Liver (tissue), 8 donors: ENCODE measurements at regions not wholly inside any gene's neighbourhood (a gene's known extent, or its start where the extent isn't known, plus 50 kb on each side); places are given as distances from the start of the nearest gene placed in this dataset.
"Not testable (repeated sequence)": the region's sequence is repeated elsewhere in the genome, so short reads cannot be mapped to it uniquely, and the experiment has no call there.

ENCODE experiments used
- DNase-seq: peaks from one replicate; pipeline ENCODE4 v3.0.0-alpha.2; 2017; ENCODE audit warnings: low spot score
- H3K27ac ChIP-seq, 2 donors: one replicate each; pipeline ENCODE4 v1.7.0; 2013; ENCODE audit warnings: inconsistent platforms in 2 of 2, low read length in 2 of 2, control low read depth in 1 of 2, low read depth in 1 of 2, mild to moderate bottlenecking in 1 of 2
- H3K27me3 ChIP-seq, 4 donors: one replicate each; pipeline versions ENCODE4 v1.6.1 to v1.7.0; 2013; ENCODE audit warnings: low read length in 3 of 4, inconsistent platforms in 1 of 4, mild to moderate bottlenecking in 1 of 4, moderate library complexity in 1 of 4; ENCODE audit not compliant: control insufficient read depth in 4 of 4, insufficient read depth in 4 of 4
- H3K36me3 ChIP-seq, 4 donors: one replicate each; pipeline versions ENCODE4 v1.6.1 to v1.7.0; 2013; ENCODE audit warnings: low read length in 3 of 4, mild to moderate bottlenecking in 3 of 4, low read depth in 1 of 4, moderate library complexity in 1 of 4; ENCODE audit not compliant: control insufficient read depth in 4 of 4, insufficient read depth in 3 of 4
- H3K4me1 ChIP-seq, 4 donors: one replicate each; pipeline versions ENCODE4 v1.6.1 to v1.7.0; 2013; ENCODE audit warnings: low read length in 3 of 4, mild to moderate bottlenecking in 3 of 4, moderate library complexity in 1 of 4; ENCODE audit not compliant: control insufficient read depth in 4 of 4, insufficient read depth in 4 of 4
- H3K4me3 ChIP-seq, 3 donors: one replicate each; pipeline versions ENCODE4 v1.6.1 to v1.7.0; 2013; ENCODE audit warnings: low read length in 3 of 3, control low read depth in 1 of 3, low read depth in 1 of 3, mild to moderate bottlenecking in 1 of 3
- H3K9ac ChIP-seq, 2 donors: one replicate each; pipeline ENCODE4 v1.7.0; 2013; ENCODE audit warnings: low read length in 2 of 2, mild to moderate bottlenecking in 2 of 2, moderate library complexity in 2 of 2, control low read depth in 1 of 2, low read depth in 1 of 2
- H3K9me3 ChIP-seq, 4 donors: one replicate each; pipeline versions ENCODE4 v1.6.1 to v1.7.0; 2013; ENCODE audit warnings: low read length in 3 of 4; ENCODE audit not compliant: control insufficient read depth in 4 of 4
- CTCF ChIP-seq: fragments of 150-350 bp; IDR thresholded peaks from 2 replicates; pipeline ENCODE4 v1.5.1; 2017; ENCODE audit warnings: improper control_type of control experiment, low read depth, low read length; ENCODE audit not compliant: missing input control
- EGR1 ChIP-seq, 2 donors: IDR thresholded peaks; 2 replicates each; pipeline ENCODE4 v1.6.1; 2016 to 2018; ENCODE audit warnings: antibody characterized with exemption in 2 of 2, low read depth in 2 of 2
- FOXA1 ChIP-seq: IDR thresholded peaks from 2 replicates; pipeline ENCODE4 v1.6.1; 2016; ENCODE audit warnings: antibody characterized with exemption
- FOXA2 ChIP-seq: IDR thresholded peaks from 2 replicates; pipeline ENCODE4 v1.6.1; 2016; ENCODE audit warnings: antibody characterized with exemption
- GABPA ChIP-seq, 2 donors: IDR thresholded peaks in 1 of 2; conservative IDR thresholded peaks in 1 of 2; 2 replicates each; pipeline ENCODE4 v1.6.1; 2016; ENCODE audit warnings: antibody characterized with exemption in 2 of 2, mild to moderate bottlenecking in 1 of 2, moderate library complexity in 1 of 2
- HNF4A ChIP-seq, 2 donors: conservative IDR thresholded peaks; 2 replicates each; pipeline ENCODE4 v1.6.1; 2016; ENCODE audit warnings: antibody characterized with exemption in 2 of 2, mild to moderate bottlenecking in 2 of 2
- HNF4G ChIP-seq: IDR thresholded peaks from 2 replicates; pipeline ENCODE4 v1.6.1; 2016; ENCODE audit warnings: antibody characterized with exemption
- JUND ChIP-seq, 2 donors: IDR thresholded peaks; 2 replicates each; pipeline ENCODE4 v1.6.1; 2016; ENCODE audit warnings: antibody characterized with exemption in 2 of 2
- NR2F2 ChIP-seq: IDR thresholded peaks from 2 replicates; pipeline ENCODE4 v1.6.1; 2016; ENCODE audit warnings: antibody characterized with exemption
- SP1 ChIP-seq: IDR thresholded peaks from 2 replicates; pipeline ENCODE4 v1.6.1; 2018; ENCODE audit warnings: antibody characterized with exemption, mild to moderate bottlenecking
- YY1 ChIP-seq: IDR thresholded peaks from 2 replicates; pipeline ENCODE4 v1.6.1; 2016; ENCODE audit warnings: antibody characterized with exemption, mild to moderate bottlenecking
- WGBS: extraction: QIAGEN DNeasy Blood & Tissue Kit; methylation state at CpG from one replicate; pipeline ENCODE4 v1.1.7; 2013; 5-methylcytosine and 5-hydroxymethylcytosine counted together
- TF ChIP-seq, protein P1 (sequence below): IDR thresholded peaks from 2 replicates; pipeline ENCODE4 v1.6.1; 2016; ENCODE audit warnings: antibody characterized with exemption, mild to moderate bottlenecking
- TF ChIP-seq, protein P2 (sequence below): IDR thresholded peaks from 2 replicates; pipeline ENCODE4 v1.6.1; 2016; ENCODE audit warnings: antibody characterized with exemption
- TF ChIP-seq, protein P3 (sequence below): IDR thresholded peaks from 2 replicates; pipeline ENCODE4 v1.6.1; 2016; ENCODE audit warnings: antibody characterized with exemption
- donor health status: healthy.
- donor health status: healthy.
- donor health status: healthy.
- donor health status: healthy.
- donor health status: healthy.

GRCh38 chr12:85425349-85425612 lies 145.3 kb downstream of the ALX1 start:
- H3K27me3 ChIP-seq, result peaks cover 0 to 4% (median 1%) of the 10 kb centered on the region in 4 donors
- TF ChIP-seq EGR1 (IDR thresholded peaks at IDR 0.05; ENCODE audit: low read depth in 2 of 2) (no peak), HNF4G (no peak), NR2F2 (no peak), FOXA2 (no peak), YY1 (no peak), JUND (IDR thresholded peaks at IDR 0.05) (no peak), GABPA (IDR thresholded peaks at IDR 0.05 in 1 of 2, conservative IDR thresholded peaks at IDR 0.05 in 1 of 2) (no peak), FOXA1 (no peak), SP1 (no peak), CTCF (no peak), HNF4A (conservative IDR thresholded peaks at IDR 0.05) (no peak)
- TF ChIP-seq, protein P1, sequence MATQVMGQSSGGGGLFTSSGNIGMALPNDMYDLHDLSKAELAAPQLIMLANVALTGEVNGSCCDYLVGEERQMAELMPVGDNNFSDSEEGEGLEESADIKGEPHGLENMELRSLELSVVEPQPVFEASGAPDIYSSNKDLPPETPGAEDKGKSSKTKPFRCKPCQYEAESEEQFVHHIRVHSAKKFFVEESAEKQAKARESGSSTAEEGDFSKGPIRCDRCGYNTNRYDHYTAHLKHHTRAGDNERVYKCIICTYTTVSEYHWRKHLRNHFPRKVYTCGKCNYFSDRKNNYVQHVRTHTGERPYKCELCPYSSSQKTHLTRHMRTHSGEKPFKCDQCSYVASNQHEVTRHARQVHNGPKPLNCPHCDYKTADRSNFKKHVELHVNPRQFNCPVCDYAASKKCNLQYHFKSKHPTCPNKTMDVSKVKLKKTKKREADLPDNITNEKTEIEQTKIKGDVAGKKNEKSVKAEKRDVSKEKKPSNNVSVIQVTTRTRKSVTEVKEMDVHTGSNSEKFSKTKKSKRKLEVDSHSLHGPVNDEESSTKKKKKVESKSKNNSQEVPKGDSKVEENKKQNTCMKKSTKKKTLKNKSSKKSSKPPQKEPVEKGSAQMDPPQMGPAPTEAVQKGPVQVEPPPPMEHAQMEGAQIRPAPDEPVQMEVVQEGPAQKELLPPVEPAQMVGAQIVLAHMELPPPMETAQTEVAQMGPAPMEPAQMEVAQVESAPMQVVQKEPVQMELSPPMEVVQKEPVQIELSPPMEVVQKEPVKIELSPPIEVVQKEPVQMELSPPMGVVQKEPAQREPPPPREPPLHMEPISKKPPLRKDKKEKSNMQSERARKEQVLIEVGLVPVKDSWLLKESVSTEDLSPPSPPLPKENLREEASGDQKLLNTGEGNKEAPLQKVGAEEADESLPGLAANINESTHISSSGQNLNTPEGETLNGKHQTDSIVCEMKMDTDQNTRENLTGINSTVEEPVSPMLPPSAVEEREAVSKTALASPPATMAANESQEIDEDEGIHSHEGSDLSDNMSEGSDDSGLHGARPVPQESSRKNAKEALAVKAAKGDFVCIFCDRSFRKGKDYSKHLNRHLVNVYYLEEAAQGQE, result no peak
- TF ChIP-seq, protein P2, sequence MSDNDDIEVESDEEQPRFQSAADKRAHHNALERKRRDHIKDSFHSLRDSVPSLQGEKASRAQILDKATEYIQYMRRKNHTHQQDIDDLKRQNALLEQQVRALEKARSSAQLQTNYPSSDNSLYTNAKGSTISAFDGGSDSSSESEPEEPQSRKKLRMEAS, result no peak
- H3K4me1 ChIP-seq, result no peaks in the 10 kb centered on the region
- no peak for DNase-seq
- H3K9ac ChIP-seq, result no peak overlapping the region
- H3K4me3 ChIP-seq, result no peak overlapping the region
- H3K27ac ChIP-seq, result no peak overlapping the region
- no peaks in the 10 kb centered on the region for H3K36me3 ChIP-seq
- H3K9me3 ChIP-seq, result no peaks in the 10 kb centered on the region
- 11% methylated on average over 1 of the region's 1 CpG for WGBS

GRCh38 chr12:85425926-85426325 lies 145.9 kb downstream of the ALX1 start:
- no peaks in the 10 kb centered on the region for H3K9me3 ChIP-seq
- no peaks in the 10 kb centered on the region for H3K4me1 ChIP-seq
- no peaks in the 10 kb centered on the region for H3K36me3 ChIP-seq
- no peak overlapping the region for H3K4me3 ChIP-seq
- TF ChIP-seq, protein P3, sequence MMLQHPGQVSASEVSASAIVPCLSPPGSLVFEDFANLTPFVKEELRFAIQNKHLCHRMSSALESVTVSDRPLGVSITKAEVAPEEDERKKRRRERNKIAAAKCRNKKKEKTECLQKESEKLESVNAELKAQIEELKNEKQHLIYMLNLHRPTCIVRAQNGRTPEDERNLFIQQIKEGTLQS, result no peak
- TF ChIP-seq YY1 (no peak), CTCF (no peak)
- peaks cover 0 to 4% (median 1%) of the 10 kb centered on the region in 4 donors for H3K27me3 ChIP-seq
- 41% methylated on average over 4 of the region's 4 CpGs for WGBS
- no peak for DNase-seq
- no peak overlapping the region for H3K27ac ChIP-seq
- H3K9ac ChIP-seq, result no peak overlapping the region

- not testable (repeated sequence) for H3K27me3 ChIP-seq, H3K4me3 ChIP-seq, H3K9me3 ChIP-seq, H3K36me3 ChIP-seq, DNase-seq, H3K9ac ChIP-seq, H3K27ac ChIP-seq, H3K4me1 ChIP-seq
These were observed 153.1 kb downstream of the ALX1 start for GRCh38 chr12:85433148-85433547.
